ENCODE measurements at regions not wholly inside any gene's neighbourhood (a gene's known extent, or its start where the extent isn't known, plus 50 kb on each side); places are given as distances from the start of the nearest gene placed in this dataset.
"Not testable (repeated sequence)": the region's sequence is repeated elsewhere in the genome, so short reads cannot be mapped to it uniquely, and the experiment has no call there.

DNA sequence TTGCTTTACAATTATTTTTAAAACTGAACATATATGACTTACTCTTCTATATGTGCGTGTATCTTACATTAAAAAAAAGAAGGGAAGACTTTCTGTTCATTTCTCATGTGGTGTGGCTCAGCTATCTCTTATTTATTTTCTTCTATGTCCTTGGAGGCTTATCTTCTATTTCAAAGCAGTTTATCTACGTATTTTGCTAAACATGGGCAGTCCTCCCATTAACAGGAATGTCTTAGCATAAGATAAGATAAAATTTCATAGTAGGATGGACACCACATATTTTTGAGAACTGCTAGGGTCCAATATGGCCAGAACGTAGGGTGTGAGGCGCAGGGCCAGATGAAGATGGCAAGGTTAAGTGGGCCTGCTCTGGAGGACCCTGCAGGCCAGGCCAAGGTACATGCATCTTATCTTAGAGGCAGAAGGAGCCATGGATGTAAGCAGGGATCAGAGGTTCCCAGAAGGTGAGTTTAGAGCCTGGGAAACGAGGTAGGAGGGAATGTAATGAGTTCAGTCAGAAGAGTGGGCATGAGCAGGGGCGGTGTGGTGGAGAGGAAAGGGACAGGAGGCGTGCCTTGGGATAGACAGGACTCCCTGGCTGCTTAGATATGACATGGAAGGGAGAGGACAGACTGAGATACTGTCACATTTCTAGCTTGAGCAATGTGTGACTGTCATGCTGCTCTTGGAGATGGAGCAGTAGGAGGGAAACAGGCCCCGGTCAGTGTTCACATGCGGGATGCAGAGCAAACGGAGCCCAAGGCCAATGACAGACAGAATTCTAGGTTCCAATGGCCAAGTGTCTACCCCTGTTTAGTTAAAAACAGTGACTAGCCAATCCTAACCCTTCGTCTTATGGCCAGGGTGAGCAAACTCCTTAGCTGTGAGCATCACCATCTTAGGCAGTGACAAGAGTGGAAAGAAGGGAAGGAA is 68.6 kb upstream of the MEDAG start:
- Histone ChIP-seq H3K4me3 (no peak overlapping the region), H3K36me3 (no peaks in the 10 kb centered on the region), H3K27ac (no peak overlapping the region), H3K27me3 (no peaks in the 10 kb centered on the region), H3K4me1 (no peaks in the 10 kb centered on the region), H3K9me3 (no peaks in the 10 kb centered on the region)
- no peak for TF ChIP-seq POLR2A (IDR thresholded peaks at IDR 0.05)
- TF ChIP-seq, protein P1, sequence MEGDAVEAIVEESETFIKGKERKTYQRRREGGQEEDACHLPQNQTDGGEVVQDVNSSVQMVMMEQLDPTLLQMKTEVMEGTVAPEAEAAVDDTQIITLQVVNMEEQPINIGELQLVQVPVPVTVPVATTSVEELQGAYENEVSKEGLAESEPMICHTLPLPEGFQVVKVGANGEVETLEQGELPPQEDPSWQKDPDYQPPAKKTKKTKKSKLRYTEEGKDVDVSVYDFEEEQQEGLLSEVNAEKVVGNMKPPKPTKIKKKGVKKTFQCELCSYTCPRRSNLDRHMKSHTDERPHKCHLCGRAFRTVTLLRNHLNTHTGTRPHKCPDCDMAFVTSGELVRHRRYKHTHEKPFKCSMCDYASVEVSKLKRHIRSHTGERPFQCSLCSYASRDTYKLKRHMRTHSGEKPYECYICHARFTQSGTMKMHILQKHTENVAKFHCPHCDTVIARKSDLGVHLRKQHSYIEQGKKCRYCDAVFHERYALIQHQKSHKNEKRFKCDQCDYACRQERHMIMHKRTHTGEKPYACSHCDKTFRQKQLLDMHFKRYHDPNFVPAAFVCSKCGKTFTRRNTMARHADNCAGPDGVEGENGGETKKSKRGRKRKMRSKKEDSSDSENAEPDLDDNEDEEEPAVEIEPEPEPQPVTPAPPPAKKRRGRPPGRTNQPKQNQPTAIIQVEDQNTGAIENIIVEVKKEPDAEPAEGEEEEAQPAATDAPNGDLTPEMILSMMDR (IDR thresholded peaks at IDR 0.05) = no peak
- intact Hi-C loops (cut with DNase I; ENCODE audit: low total_unique reads) = no loop called here
- no peak for DNase-seq

- DNase-seq; H3K4me1 ChIP-seq; H3K27ac ChIP-seq; H3K9me3 ChIP-seq; H3K4me3 ChIP-seq; H3K27me3 ChIP-seq; intact Hi-C loops (cut with DNase I; ENCODE audit: low total_unique reads); H3K36me3 ChIP-seq: not testable (repeated sequence)
Observed at GRCh38 chr13:30839636-30840035, 66.4 kb upstream of the MEDAG start.

GRCh38 chr13:30840515-30840914 is 65.6 kb upstream of the MEDAG start:
- H3K9me3 ChIP-seq = no peaks in the 10 kb centered on the region
- no peaks in the 10 kb centered on the region for H3K4me1 ChIP-seq
- intact Hi-C loops (cut with DNase I; ENCODE audit: low total_unique reads) = no loop called here
- no peak for DNase-seq
- no peak overlapping the region for H3K27ac ChIP-seq
- TF ChIP-seq, protein P1 (IDR thresholded peaks at IDR 0.05) = no peak
- TF ChIP-seq POLR2A (IDR thresholded peaks at IDR 0.05) = no peak
- no peak overlapping the region for H3K4me3 ChIP-seq
- no peaks in the 10 kb centered on the region for H3K27me3 ChIP-seq
- no peaks in the 10 kb centered on the region for H3K36me3 ChIP-seq

- TF ChIP-seq, protein P1 (IDR thresholded peaks at IDR 0.05) = no peak
- no peak for TF ChIP-seq POLR2A (IDR thresholded peaks at IDR 0.05)
- H3K4me3 ChIP-seq = no peak overlapping the region
Observed at GRCh38 chr13:30841154-30841553, 64.9 kb upstream of the MEDAG start.

DNA sequence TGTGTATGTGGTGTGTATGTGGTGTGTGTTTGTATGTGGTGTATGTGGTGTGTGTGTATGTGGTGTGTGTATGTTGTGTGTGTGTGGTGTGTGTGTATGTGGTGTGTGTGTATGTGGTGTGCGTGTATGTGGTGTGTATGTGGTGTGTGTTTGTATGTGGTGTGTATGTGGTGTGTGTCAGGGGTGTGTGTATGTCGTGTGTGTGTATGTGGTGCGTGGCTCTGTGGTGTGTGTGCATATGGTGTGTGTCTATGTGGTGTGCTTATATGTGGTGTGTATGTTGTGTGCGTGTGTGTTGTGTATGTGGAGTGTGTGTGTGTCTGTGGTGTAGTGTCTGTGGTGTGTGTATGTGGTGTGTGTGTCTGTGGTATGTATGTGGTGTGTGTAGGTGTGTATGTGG is 62.5 kb upstream of the MEDAG start:
- Histone ChIP-seq H3K27ac (no peak overlapping the region), H3K4me1 (no peaks in the 10 kb centered on the region), H3K9me3 (no peaks in the 10 kb centered on the region), H3K27me3 (no peaks in the 10 kb centered on the region), H3K36me3 (no peaks in the 10 kb centered on the region), H3K4me3 (no peak overlapping the region)
- intact Hi-C loops (cut with DNase I; ENCODE audit: low total_unique reads) = no loop called here
- DNase-seq = no peak
- TF ChIP-seq POLR2A (IDR thresholded peaks at IDR 0.05) = no peak
- TF ChIP-seq, protein P1 (IDR thresholded peaks at IDR 0.05) = no peak

More at GRCh38 chr13:30841154-30841553, 64.9 kb upstream of the MEDAG start:
- Histone ChIP-seq H3K4me1 (no peaks in the 10 kb centered on the region), H3K27me3 (no peaks in the 10 kb centered on the region), H3K9me3 (no peaks in the 10 kb centered on the region), H3K36me3 (no peaks in the 10 kb centered on the region), H3K27ac (no peak overlapping the region)
- intact Hi-C loops (cut with DNase I; ENCODE audit: low total_unique reads) = no loop called here
- DNase-seq = no peak

Data from uterus (tissue), 3 donors.